ENCODE measurements at regions not wholly inside any gene's neighbourhood (a gene's known extent, or its start where the extent isn't known, plus 50 kb on each side); places are given as distances from the start of the nearest gene placed in this dataset.

DNA sequence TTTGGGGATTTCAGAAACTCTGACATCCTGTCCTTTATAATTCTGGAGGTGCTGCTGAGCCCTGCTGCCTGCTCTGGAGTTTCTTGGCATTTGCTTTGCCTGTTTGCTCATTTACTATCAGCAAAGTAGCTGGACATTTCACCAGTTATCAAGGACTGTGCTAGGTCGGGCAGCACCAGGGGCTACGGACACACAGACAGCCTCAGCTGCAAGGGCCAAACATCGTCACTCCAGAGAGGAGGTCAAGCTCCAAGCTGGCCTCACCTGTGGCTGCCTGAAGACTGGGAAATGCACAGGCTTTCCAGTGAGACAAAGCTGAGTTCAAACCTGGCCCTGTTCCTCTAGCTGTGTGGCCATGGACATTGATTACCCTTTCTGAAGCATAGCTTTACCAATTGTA, 143.7 kb downstream of the LRIG2 start:
- DNase-seq (ENCODE audit: low read depth) = no peak
- no peak overlapping the region for H3K4me3 ChIP-seq (ENCODE audit: low read depth, low read length)
- no peak for TF ChIP-seq CTCF (IDR thresholded peaks at IDR 0.05; ENCODE audit: insufficient read depth, low read depth, low read length)

DNA sequence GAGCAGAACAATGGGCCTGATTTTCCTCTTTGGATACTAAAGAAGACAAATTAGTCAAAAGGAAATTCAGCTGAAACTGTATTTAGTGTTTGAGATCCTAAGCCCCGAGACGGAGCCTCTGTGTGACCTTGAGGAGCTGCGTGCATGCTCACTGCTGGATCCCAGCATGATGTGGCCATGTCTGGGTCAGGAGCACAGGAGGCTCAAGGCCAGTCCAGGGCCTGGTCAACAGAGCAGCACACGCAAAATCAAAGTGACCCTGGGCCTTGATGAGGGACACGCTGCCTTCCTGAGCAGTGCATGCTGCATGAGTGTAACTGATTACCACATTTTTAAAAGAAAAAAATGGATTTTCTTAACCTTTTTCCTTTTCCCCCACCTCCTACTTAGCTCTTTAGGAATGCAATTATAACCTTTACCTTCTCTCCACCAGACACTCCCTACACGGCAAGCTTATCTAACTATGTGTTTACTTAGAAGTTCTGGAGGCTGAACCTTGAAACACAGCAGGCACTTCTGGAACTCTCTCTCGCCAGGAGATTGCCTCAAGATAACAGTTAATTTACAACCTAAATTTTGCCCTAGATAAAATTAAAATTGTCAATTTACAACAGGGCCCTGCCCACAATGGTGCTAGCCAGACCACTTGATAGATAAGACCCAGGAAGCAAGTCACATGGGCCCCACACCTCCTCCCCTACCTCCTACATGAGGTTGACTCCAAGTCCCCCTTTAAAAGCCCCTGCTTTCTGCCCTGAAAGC, 144.6 kb downstream of the LRIG2 start:
- no peak overlapping the region for H3K4me3 ChIP-seq (ENCODE audit: low read depth, low read length)
- DNase-seq (ENCODE audit: low read depth) = no peak
- TF ChIP-seq CTCF (IDR thresholded peaks at IDR 0.05; ENCODE audit: insufficient read depth, low read depth, low read length) = no peak

DNA sequence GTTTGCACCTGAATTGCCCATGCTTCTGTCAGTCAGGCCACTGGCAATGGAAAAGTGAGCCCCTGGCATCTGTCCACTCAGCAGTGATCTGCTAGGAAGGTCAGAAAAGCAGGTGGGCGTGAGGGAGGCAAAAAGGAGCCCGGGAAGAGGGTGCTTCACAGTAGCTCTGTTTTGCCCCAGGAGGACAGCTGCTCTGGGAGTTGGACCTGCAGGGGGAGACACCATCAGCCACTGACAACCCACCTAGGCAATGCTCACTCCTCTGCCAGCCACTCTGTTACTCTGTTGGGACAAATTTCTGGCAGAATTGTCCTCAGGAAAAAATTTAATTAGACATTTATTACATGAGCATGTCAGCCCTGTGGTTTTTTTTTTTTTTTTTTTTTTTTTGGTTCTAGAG, 146.4 kb downstream of the LRIG2 start:
- peak; percentile 27 for TF ChIP-seq CTCF (IDR thresholded peaks at IDR 0.05; ENCODE audit: insufficient read depth, low read depth, low read length)
- DNase-seq (ENCODE audit: low read depth) = no peak
- H3K4me3 ChIP-seq (ENCODE audit: low read depth, low read length) = no peak overlapping the region

DNA sequence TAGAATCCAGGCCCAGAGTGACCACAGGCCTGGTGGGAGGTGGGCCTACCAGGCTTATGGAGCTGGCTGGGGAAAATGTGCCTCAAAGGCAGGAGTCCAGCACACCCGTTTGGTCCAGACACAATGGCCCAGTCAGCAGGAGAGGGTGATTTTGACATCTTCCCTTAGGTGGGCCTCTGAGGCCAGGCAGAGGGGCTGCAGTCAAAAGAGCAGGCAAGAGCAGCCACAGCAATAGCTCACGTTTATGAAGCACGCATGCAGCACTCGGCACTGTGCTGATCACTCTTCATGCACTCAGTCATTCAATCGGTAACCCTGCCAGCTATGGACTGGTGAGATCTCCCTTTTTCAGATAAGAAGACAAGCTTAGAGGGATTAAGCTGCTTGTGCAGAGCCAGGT, 146.8 kb downstream of the LRIG2 start:
- no peak for DNase-seq (ENCODE audit: low read depth)
- no peak overlapping the region for H3K4me3 ChIP-seq (ENCODE audit: low read depth, low read length)
- TF ChIP-seq CTCF (IDR thresholded peaks at IDR 0.05; ENCODE audit: insufficient read depth, low read depth, low read length) = no peak

GRCh38 chr1:113223040-113223439, 150.0 kb downstream of the LRIG2 start:
- no peak for DNase-seq (ENCODE audit: low read depth)
- no peak for TF ChIP-seq CTCF (IDR thresholded peaks at IDR 0.05; ENCODE audit: insufficient read depth, low read depth, low read length)
- H3K4me3 ChIP-seq (ENCODE audit: low read depth, low read length) = no peak overlapping the region

DNA sequence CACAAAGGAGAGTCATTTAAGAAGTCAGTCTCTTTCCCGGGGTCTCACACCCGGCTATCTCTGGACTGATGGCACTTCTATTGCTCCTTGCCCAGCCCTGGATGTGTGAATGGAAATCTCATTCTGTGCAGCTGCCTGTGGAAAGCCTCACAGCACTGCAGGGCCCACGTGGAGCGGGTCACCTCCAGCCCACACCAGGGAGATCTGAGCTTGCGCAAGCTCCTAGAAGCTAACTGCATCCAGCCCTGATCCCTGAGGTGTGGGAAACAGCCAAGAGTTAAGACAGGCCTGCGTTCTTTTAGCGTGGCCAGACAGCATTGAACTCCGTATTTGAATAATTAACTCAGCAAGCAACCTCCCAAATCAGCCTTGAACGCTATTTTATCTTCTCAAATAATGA, 150.5 kb downstream of the LRIG2 start:
- TF ChIP-seq CTCF (IDR thresholded peaks at IDR 0.05; ENCODE audit: insufficient read depth, low read depth, low read length) = no peak
- no peak overlapping the region for H3K4me3 ChIP-seq (ENCODE audit: low read depth, low read length)
- DNase-seq (ENCODE audit: low read depth) = peak; percentile 69

- H3K4me3 ChIP-seq (ENCODE audit: low read depth, low read length) = no peak overlapping the region
- DNase-seq (ENCODE audit: low read depth) = peak; percentile 17
- TF ChIP-seq CTCF (IDR thresholded peaks at IDR 0.05; ENCODE audit: insufficient read depth, low read depth, low read length) = no peak
These were observed 153.2 kb downstream of the LRIG2 start for GRCh38 chr1:113226148-113226547.
